ENCODE measurements at regions not wholly inside any gene's neighbourhood (a gene's known extent, or its start where the extent isn't known, plus 50 kb on each side); places are given as distances from the start of the nearest gene placed in this dataset.

DNA sequence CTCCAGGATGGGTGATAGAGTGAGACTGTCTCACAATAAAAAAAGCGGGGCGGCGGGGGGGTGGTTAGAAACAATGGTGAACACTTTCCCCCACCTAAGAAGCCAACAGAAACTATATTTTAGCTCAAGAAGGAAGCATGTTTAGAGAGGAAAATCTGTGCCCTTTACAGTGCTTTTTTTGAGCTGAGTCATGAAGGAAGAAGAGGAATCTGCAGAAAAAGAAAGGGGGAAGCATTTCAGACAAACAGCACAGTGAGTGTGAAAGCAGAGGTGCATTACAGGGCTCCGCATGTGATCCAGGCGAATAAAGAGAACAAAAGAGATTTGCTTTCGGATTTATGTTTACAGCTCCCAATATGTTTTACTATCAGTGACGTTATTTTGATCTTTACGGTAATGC lies 1504.6 kb upstream of the WWC1 start:
- no peaks in the 10 kb centered on the region for H3K36me3 ChIP-seq (ENCODE audit: insufficient read depth, low read length)
- no peaks in the 10 kb centered on the region for H3K79me2 ChIP-seq (replicated peaks; ENCODE audit: insufficient read depth, low read length)
- TF ChIP-seq MXI1 (conservative IDR thresholded peaks at IDR 0.05; ENCODE audit: poor library complexity, severe bottlenecking) = no peak
- TF ChIP-seq EZH2 (IDR thresholded peaks at IDR 0.05; ENCODE audit: borderline replicate concordance, insufficient read depth, low read length, poor library complexity, severe bottlenecking) = no peak
- TF ChIP-seq, protein P1, sequence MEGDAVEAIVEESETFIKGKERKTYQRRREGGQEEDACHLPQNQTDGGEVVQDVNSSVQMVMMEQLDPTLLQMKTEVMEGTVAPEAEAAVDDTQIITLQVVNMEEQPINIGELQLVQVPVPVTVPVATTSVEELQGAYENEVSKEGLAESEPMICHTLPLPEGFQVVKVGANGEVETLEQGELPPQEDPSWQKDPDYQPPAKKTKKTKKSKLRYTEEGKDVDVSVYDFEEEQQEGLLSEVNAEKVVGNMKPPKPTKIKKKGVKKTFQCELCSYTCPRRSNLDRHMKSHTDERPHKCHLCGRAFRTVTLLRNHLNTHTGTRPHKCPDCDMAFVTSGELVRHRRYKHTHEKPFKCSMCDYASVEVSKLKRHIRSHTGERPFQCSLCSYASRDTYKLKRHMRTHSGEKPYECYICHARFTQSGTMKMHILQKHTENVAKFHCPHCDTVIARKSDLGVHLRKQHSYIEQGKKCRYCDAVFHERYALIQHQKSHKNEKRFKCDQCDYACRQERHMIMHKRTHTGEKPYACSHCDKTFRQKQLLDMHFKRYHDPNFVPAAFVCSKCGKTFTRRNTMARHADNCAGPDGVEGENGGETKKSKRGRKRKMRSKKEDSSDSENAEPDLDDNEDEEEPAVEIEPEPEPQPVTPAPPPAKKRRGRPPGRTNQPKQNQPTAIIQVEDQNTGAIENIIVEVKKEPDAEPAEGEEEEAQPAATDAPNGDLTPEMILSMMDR (IDR thresholded peaks at IDR 0.05; ENCODE audit: poor library complexity, severe bottlenecking) = no peak
- no peak for TF ChIP-seq TAF1 (IDR thresholded peaks at IDR 0.05; ENCODE audit: low read depth)
- TF ChIP-seq RAD21 (conservative IDR thresholded peaks at IDR 0.05) = no peak
- no peak for TF ChIP-seq POLR2AphosphoS5 (IDR thresholded peaks at IDR 0.05)
- H3K9me2 ChIP-seq (ENCODE audit: insufficient read depth, low read length) = no peaks in the 10 kb centered on the region
- no peak overlapping the region for H3K4me3 ChIP-seq (ENCODE audit: low read length)
- no peaks in the 10 kb centered on the region for H3K27me3 ChIP-seq (ENCODE audit: insufficient read depth, low read depth, low read length)
- no peak overlapping the region for H2AFZ ChIP-seq (ENCODE audit: low read depth, low read length)
- H3K4me2 ChIP-seq (ENCODE audit: low read length) = no peak overlapping the region
- H3F3A ChIP-seq (ENCODE audit: insufficient read depth, low read length, poor library complexity, severe bottlenecking) = no peaks in the 10 kb centered on the region
- no peaks in the 10 kb centered on the region for H3K9me3 ChIP-seq (ENCODE audit: low read length)
- no peak overlapping the region for H3K9ac ChIP-seq (ENCODE audit: low read length)
- no peak overlapping the region for H3K27ac ChIP-seq (ENCODE audit: low read length)
- H4K20me1 ChIP-seq (ENCODE audit: insufficient read depth) = no peaks in the 10 kb centered on the region

DNA sequence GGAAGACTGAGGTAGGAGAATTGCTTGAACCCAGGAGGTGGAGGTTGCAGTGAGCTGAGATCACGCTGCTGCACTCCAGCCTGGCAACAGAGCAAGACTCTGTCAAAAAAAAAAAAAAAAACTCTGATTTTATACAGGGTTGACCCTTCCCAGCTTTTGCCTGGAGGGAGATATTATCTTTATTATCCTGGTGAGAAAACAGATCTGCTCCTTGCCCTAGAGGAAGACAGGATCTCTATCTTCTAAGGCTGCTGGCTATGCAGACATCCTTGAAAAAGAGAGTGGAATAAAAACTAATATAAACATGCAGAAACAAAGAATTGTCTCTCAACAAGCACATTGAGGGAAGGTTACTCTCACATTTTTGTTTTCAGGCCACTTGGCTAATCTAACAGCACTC lies 1503.4 kb upstream of the WWC1 start:
- Histone ChIP-seq H3F3A (ENCODE audit: insufficient read depth, low read length, poor library complexity, severe bottlenecking) (no peaks in the 10 kb centered on the region), H3K27ac (ENCODE audit: low read length) (no peak overlapping the region), H3K9me3 (ENCODE audit: low read length) (no peaks in the 10 kb centered on the region), H2AFZ (ENCODE audit: low read depth, low read length) (no peak overlapping the region), H3K4me3 (ENCODE audit: low read length) (no peak overlapping the region), H3K27me3 (ENCODE audit: insufficient read depth, low read depth, low read length) (no peaks in the 10 kb centered on the region), H3K36me3 (ENCODE audit: insufficient read depth, low read length) (no peaks in the 10 kb centered on the region), H3K9me2 (ENCODE audit: insufficient read depth, low read length) (no peaks in the 10 kb centered on the region), H4K20me1 (ENCODE audit: insufficient read depth) (no peaks in the 10 kb centered on the region), H3K4me2 (ENCODE audit: low read length) (no peak overlapping the region), H3K79me2 (replicated peaks; ENCODE audit: insufficient read depth, low read length) (no peaks in the 10 kb centered on the region), H3K9ac (ENCODE audit: low read length) (no peak overlapping the region)
- no peak for TF ChIP-seq RAD21 (conservative IDR thresholded peaks at IDR 0.05)
- no peak for TF ChIP-seq MXI1 (conservative IDR thresholded peaks at IDR 0.05; ENCODE audit: poor library complexity, severe bottlenecking)

DNA sequence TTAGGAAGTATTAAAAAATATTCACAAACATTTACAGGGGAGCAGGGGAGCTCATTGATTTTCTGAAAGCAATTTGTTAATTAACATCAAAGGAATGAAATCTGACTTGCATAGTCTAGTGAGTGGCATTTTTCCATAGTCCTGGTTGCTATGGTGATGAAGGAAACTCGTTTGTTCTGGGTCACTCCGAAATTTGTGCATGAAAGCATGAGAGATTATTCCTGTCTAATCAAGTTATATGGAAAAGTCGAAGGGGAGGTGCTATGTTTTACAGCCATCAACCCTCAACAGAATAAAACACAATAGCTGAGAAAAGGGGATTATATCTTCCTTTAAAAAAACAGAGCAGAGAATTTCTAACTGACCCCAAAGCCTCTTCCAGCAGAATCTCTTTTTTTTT lies 1495.7 kb upstream of the WWC1 start:
- Histone ChIP-seq H3K9me2 (ENCODE audit: insufficient read depth, low read length) (no peaks in the 10 kb centered on the region), H3K9me3 (ENCODE audit: low read length) (no peaks in the 10 kb centered on the region), H3K4me3 (ENCODE audit: low read length) (no peak overlapping the region), H3K79me2 (replicated peaks; ENCODE audit: insufficient read depth, low read length) (no peaks in the 10 kb centered on the region), H3K36me3 (ENCODE audit: insufficient read depth, low read length) (no peaks in the 10 kb centered on the region), H3K27me3 (ENCODE audit: insufficient read depth, low read depth, low read length) (no peaks in the 10 kb centered on the region), H3K27ac (ENCODE audit: low read length) (no peak overlapping the region), H3F3A (ENCODE audit: insufficient read depth, low read length, poor library complexity, severe bottlenecking) (peaks cover 2% of the 10 kb centered on the region), H3K9ac (ENCODE audit: low read length) (no peak overlapping the region), H4K20me1 (ENCODE audit: insufficient read depth) (no peaks in the 10 kb centered on the region), H2AFZ (ENCODE audit: low read depth, low read length) (no peak overlapping the region), H3K4me2 (ENCODE audit: low read length) (no peak overlapping the region)
- TF ChIP-seq MXI1 (conservative IDR thresholded peaks at IDR 0.05; ENCODE audit: poor library complexity, severe bottlenecking) (no peak), EZH2 (IDR thresholded peaks at IDR 0.05; ENCODE audit: borderline replicate concordance, insufficient read depth, low read length, poor library complexity, severe bottlenecking) (no peak), RAD21 (conservative IDR thresholded peaks at IDR 0.05) (no peak), POLR2AphosphoS5 (IDR thresholded peaks at IDR 0.05) (no peak), TAF1 (IDR thresholded peaks at IDR 0.05; ENCODE audit: low read depth) (no peak), SMC3 (conservative IDR thresholded peaks at IDR 0.05; ENCODE audit: poor library complexity) (no peak), EP300 (conservative IDR thresholded peaks at IDR 0.05; ENCODE audit: poor library complexity, severe bottlenecking) (no peak)
- TF ChIP-seq, protein P2, sequence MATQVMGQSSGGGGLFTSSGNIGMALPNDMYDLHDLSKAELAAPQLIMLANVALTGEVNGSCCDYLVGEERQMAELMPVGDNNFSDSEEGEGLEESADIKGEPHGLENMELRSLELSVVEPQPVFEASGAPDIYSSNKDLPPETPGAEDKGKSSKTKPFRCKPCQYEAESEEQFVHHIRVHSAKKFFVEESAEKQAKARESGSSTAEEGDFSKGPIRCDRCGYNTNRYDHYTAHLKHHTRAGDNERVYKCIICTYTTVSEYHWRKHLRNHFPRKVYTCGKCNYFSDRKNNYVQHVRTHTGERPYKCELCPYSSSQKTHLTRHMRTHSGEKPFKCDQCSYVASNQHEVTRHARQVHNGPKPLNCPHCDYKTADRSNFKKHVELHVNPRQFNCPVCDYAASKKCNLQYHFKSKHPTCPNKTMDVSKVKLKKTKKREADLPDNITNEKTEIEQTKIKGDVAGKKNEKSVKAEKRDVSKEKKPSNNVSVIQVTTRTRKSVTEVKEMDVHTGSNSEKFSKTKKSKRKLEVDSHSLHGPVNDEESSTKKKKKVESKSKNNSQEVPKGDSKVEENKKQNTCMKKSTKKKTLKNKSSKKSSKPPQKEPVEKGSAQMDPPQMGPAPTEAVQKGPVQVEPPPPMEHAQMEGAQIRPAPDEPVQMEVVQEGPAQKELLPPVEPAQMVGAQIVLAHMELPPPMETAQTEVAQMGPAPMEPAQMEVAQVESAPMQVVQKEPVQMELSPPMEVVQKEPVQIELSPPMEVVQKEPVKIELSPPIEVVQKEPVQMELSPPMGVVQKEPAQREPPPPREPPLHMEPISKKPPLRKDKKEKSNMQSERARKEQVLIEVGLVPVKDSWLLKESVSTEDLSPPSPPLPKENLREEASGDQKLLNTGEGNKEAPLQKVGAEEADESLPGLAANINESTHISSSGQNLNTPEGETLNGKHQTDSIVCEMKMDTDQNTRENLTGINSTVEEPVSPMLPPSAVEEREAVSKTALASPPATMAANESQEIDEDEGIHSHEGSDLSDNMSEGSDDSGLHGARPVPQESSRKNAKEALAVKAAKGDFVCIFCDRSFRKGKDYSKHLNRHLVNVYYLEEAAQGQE (IDR thresholded peaks at IDR 0.05; ENCODE audit: borderline replicate concordance) = no peak
- TF ChIP-seq, protein P1 (IDR thresholded peaks at IDR 0.05; ENCODE audit: poor library complexity, severe bottlenecking) = no peak
